ENCODE measurements at regions not wholly inside any gene's neighbourhood (a gene's known extent, or its start where the extent isn't known, plus 50 kb on each side); places are given as distances from the start of the nearest gene placed in this dataset.

GRCh38 chr9:12463641-12464040 is 229.5 kb upstream of the TYRP1 start:
- DNase-seq (ENCODE audit: low read depth in 3 of 3, low spot score in 2 of 3) = no peak

- no peak for DNase-seq (ENCODE audit: low read depth in 3 of 3, low spot score in 2 of 3)
Observed at GRCh38 chr9:12464400-12464799, 228.8 kb upstream of the TYRP1 start.

GRCh38 chr9:12464910-12465512 is 228.2 kb upstream of the TYRP1 start:
- peak; percentile 10 to 29 (median 23) for DNase-seq (ENCODE audit: low read depth in 3 of 3, low spot score in 2 of 3)

- no peak for DNase-seq (ENCODE audit: low read depth in 3 of 3, low spot score in 2 of 3)
Observed at GRCh38 chr9:12469084-12469483, 224.1 kb upstream of the TYRP1 start.

GRCh38 chr9:12494411-12494810 is 198.8 kb upstream of the TYRP1 start:
- no peak for DNase-seq (ENCODE audit: low read depth in 3 of 3, low spot score in 2 of 3)

GRCh38 chr9:12497790-12498189 is 195.4 kb upstream of the TYRP1 start:
- DNase-seq (ENCODE audit: low read depth in 3 of 3, low spot score in 2 of 3) = no peak

- DNase-seq (ENCODE audit: low read depth in 3 of 3, low spot score in 2 of 3) = no peak
Observed at GRCh38 chr9:12502520-12502919, 190.7 kb upstream of the TYRP1 start.

- no peak for DNase-seq (ENCODE audit: low read depth in 3 of 3, low spot score in 2 of 3)
Observed at GRCh38 chr9:12503606-12504122, 189.5 kb upstream of the TYRP1 start.

GRCh38 chr9:12510551-12510950 is 182.6 kb upstream of the TYRP1 start:
- DNase-seq (ENCODE audit: low read depth in 3 of 3, low spot score in 2 of 3) = no peak

- DNase-seq (ENCODE audit: low read depth in 3 of 3, low spot score in 2 of 3) = no peak
Observed at GRCh38 chr9:12511726-12512125, 181.5 kb upstream of the TYRP1 start.

- no peak for DNase-seq (ENCODE audit: low read depth in 3 of 3, low spot score in 2 of 3)
Observed at GRCh38 chr9:12516031-12516430, 177.2 kb upstream of the TYRP1 start.

- DNase-seq (ENCODE audit: low read depth in 3 of 3, low spot score in 2 of 3) = no peak
Observed at GRCh38 chr9:12516573-12516972, 176.6 kb upstream of the TYRP1 start.

GRCh38 chr9:12538842-12539579 is 154.2 kb upstream of the TYRP1 start:
- no peak for DNase-seq (ENCODE audit: low read depth in 3 of 3, low spot score in 2 of 3)

- no peak for DNase-seq (ENCODE audit: low read depth in 3 of 3, low spot score in 2 of 3)
Observed at GRCh38 chr9:12539580-12539975, 153.6 kb upstream of the TYRP1 start.

GRCh38 chr9:12544700-12545099 is 148.5 kb upstream of the TYRP1 start:
- no peak for DNase-seq (ENCODE audit: low read depth in 3 of 3, low spot score in 2 of 3)

- no peak for DNase-seq (ENCODE audit: low read depth in 3 of 3, low spot score in 2 of 3)
Observed at GRCh38 chr9:12554636-12555035, 138.5 kb upstream of the TYRP1 start.

GRCh38 chr9:12566404-12567090 is 126.6 kb upstream of the TYRP1 start:
- DNase-seq (ENCODE audit: low read depth in 3 of 3, low spot score in 2 of 3) = no peak

GRCh38 chr9:12584656-12585522 is 108.3 kb upstream of the TYRP1 start:
- no peak for DNase-seq (ENCODE audit: low read depth in 3 of 3, low spot score in 2 of 3)

GRCh38 chr9:12595400-12595799 is 97.8 kb upstream of the TYRP1 start:
- DNase-seq (ENCODE audit: low read depth in 3 of 3, low spot score in 2 of 3) = no peak

- DNase-seq (ENCODE audit: low read depth in 3 of 3, low spot score in 2 of 3) = no peak
Observed at GRCh38 chr9:12604164-12604821, 88.9 kb upstream of the TYRP1 start.

Measured in right renal cortex interstitium (tissue), 3 donors.